ENCODE measurements at regions not wholly inside any gene's neighbourhood (a gene's known extent, or its start where the extent isn't known, plus 50 kb on each side); places are given as distances from the start of the nearest gene placed in this dataset.

GRCh38 chr10:75347186-75347585 is 54.4 kb downstream of the ZNF503 start:
- H4K20me1 ChIP-seq (replicated peaks; ENCODE audit: insufficient read depth): no peaks in the 10 kb centered on the region

GRCh38 chr10:75345738-75346137 is 55.8 kb downstream of the ZNF503 start:
- no peaks in the 10 kb centered on the region for H3F3A ChIP-seq (replicated peaks; ENCODE audit: low read depth)
- ATAC-seq: no peak
- H3K4me1 ChIP-seq (ENCODE audit: insufficient read depth): peaks cover 10% of the 10 kb centered on the region; the same call in 1 of the 2 replicates
- no peaks in the 10 kb centered on the region for H3K9me2 ChIP-seq (ENCODE audit: insufficient read depth)
- no peaks in the 10 kb centered on the region for H3K79me2 ChIP-seq (replicated peaks; ENCODE audit: insufficient read depth)
- Mint-ChIP-seq H3K27ac (no peak overlapping the region), H3K4me1 (peaks cover 3% of the 10 kb centered on the region; the same call in 1 of the 3 replicates), H3K4me3 (no peak overlapping the region), H3K36me3 (ENCODE audit: low read depth) (no peaks in the 10 kb centered on the region), H3K9me3 (peaks cover 5% of the 10 kb centered on the region), H3K27me3 (ENCODE audit: insufficient read depth, low read depth, poor library complexity) (peaks cover 5% of the 10 kb centered on the region)
- no peaks in the 10 kb centered on the region for H3K27me3 ChIP-seq (ENCODE audit: insufficient read depth)
- no peaks in the 10 kb centered on the region for H3K36me3 ChIP-seq (ENCODE audit: insufficient read depth)
- H3K4me3 ChIP-seq: no peak overlapping the region
- no peak overlapping the region for H2AFZ ChIP-seq
- H3K4me2 ChIP-seq: no peak overlapping the region
- H3K27ac ChIP-seq (ENCODE audit: low read depth): no peak overlapping the region
- no peak for DNase-seq (ENCODE audit: low spot score)
- no peaks in the 10 kb centered on the region for H4K20me1 ChIP-seq (replicated peaks; ENCODE audit: insufficient read depth)
- TF ChIP-seq EZH2 (IDR thresholded peaks at IDR 0.05; ENCODE audit: low read depth, unreplicated experiment) (no peak), REST (IDR thresholded peaks at IDR 0.05; ENCODE audit: unreplicated experiment) (no peak), POLR2AphosphoS5 (IDR thresholded peaks at IDR 0.05; ENCODE audit: low read depth) (no peak), ETS1 (IDR thresholded peaks at IDR 0.05) (no peak), JUNB (IDR thresholded peaks at IDR 0.05; ENCODE audit: unreplicated experiment) (no peak), STAT1 (IDR thresholded peaks at IDR 0.05; ENCODE audit: unreplicated experiment) (no peak), EZH2phosphoT487 (IDR thresholded peaks at IDR 0.05; ENCODE audit: unreplicated experiment) (no peak), CTCF (conservative IDR thresholded peaks at IDR 0.05; ENCODE audit: low read depth in 2 of 2) (no peak; a peak in 1 of 4 replicates), NANOG (IDR thresholded peaks at IDR 0.05; ENCODE audit: borderline replicate concordance) (no peak)

More at GRCh38 chr10:75347186-75347585, 54.4 kb downstream of the ZNF503 start:
- H3K27ac Mint-ChIP-seq: no peak overlapping the region
- H3F3A ChIP-seq (replicated peaks; ENCODE audit: low read depth): no peaks in the 10 kb centered on the region
- no peak overlapping the region for H2AFZ ChIP-seq
- no peaks in the 10 kb centered on the region for H3K36me3 Mint-ChIP-seq (ENCODE audit: low read depth)
- H3K27me3 ChIP-seq (ENCODE audit: insufficient read depth): no peaks in the 10 kb centered on the region
- no peak overlapping the region for H3K4me3 Mint-ChIP-seq
- no peak overlapping the region for H3K4me3 ChIP-seq
- H3K27me3 Mint-ChIP-seq (ENCODE audit: insufficient read depth, low read depth, poor library complexity): peaks cover 5% of the 10 kb centered on the region
- TF ChIP-seq POLR2AphosphoS5 (IDR thresholded peaks at IDR 0.05; ENCODE audit: low read depth): no peak
- no peak for TF ChIP-seq ZNF331 (CRISPR knock-in tag; IDR thresholded peaks at IDR 0.05; ENCODE audit: low read depth)
- TF ChIP-seq ETS1 (IDR thresholded peaks at IDR 0.05): no peak
- H3K9me3 Mint-ChIP-seq: peaks cover 5% of the 10 kb centered on the region
- no peak overlapping the region for H3K4me2 ChIP-seq
- peaks cover 2% of the 10 kb centered on the region; the same call in 1 of the 3 replicates for H3K4me1 Mint-ChIP-seq
- no peaks in the 10 kb centered on the region for H3K9me2 ChIP-seq (ENCODE audit: insufficient read depth)
- no peaks in the 10 kb centered on the region for H3K79me2 ChIP-seq (replicated peaks; ENCODE audit: insufficient read depth)
- DNase-seq (ENCODE audit: low spot score) (no peak), ATAC-seq (no peak)
- H3K4me1 ChIP-seq (ENCODE audit: insufficient read depth): 0 out of 2 replicates have a peak, but pooled peaks cover 2% of the 10 kb centered on the region
- H3K27ac ChIP-seq (ENCODE audit: low read depth): no peak overlapping the region
- H3K36me3 ChIP-seq (ENCODE audit: insufficient read depth): no peaks in the 10 kb centered on the region
